AG20443 (cell line): ENCODE measurements at regions not wholly inside any gene's neighbourhood (a gene's known extent, or its start where the extent isn't known, plus 50 kb on each side); places are given as distances from the start of the nearest gene placed in this dataset.

Experiments used
- DNase-seq: peaks from one replicate; pipeline ENCODE4 v3.0.0; 2012; ENCODE audit warnings: low spot score, mixed read lengths

DNA sequence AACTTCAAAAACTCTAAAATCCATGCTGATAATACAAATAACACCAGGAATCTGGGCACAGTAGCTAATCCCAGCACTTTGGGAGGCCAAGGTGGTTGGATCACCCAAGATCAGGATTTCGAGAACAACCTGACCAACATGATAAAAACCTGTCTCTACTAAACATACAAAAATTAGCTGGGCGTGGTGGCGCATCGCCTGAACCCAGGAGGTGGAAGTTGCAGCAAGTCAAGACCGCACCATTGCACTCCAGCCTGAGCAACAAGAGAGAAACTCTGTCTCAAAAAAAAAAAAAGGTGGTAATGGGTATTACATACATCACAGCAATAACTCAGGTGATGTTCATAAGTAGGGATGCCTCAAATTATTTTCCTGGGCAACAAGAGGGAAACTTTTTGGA lies 315.0 kb upstream of the MEOX2 start:
- no peak for DNase-seq

DNA sequence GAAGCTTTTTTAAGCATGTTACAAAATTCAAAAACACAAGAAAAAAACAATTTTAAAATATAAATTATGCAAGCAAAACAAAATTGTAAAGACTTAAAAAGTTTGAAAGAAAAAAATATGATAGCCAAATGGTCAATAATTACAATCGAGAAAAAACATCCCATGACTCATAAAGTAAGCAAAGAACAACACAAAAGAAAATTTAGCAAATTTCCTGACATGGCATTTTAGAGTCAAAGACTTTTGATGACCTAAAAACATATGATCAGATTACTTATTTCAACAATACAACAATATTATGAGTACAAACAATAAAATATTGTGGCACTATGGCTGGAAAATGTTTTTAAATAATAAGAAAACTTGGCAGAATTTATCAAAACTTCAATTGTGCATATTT lies 312.1 kb upstream of the MEOX2 start:
- no peak for DNase-seq

DNA sequence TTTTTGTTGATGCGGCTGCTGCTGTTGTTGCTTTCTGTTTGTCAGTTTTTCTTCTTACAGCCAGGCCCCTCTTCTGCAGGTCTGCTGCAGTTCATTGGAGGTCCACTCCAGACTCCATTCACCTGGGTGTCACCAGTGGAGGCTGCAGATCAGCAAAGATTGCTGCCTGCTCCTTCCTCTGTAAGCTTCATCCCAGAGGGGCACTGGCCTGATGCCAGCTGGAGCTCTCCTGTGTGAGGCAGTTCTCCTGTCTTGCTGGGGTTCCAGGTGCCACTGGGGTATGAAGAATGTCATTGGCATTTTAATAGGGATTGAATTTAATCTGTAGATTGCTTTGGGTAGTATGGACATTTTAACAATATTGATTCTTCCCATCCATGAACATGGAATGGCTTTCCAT lies 308.5 kb upstream of the MEOX2 start:
- no peak for DNase-seq

DNA sequence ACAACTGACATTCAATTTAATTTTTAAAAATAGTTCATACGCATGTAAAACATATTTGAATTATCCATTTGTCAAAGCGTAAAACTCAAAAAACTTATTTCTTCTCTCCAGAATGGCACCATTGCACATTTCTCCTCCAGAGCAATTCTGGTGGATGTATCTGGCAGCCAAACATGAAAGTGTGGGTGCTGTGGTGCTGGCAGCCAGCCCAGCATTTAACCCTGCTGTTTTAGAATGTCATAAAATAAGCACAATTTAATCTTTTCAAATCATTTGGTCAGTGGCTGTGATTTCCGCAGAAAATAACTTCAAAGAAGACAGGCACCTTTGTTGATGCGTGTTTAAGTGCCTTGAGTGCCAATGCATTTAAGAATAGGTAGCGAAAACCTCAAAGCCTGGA lies 302.7 kb upstream of the MEOX2 start:
- no peak for DNase-seq

DNA sequence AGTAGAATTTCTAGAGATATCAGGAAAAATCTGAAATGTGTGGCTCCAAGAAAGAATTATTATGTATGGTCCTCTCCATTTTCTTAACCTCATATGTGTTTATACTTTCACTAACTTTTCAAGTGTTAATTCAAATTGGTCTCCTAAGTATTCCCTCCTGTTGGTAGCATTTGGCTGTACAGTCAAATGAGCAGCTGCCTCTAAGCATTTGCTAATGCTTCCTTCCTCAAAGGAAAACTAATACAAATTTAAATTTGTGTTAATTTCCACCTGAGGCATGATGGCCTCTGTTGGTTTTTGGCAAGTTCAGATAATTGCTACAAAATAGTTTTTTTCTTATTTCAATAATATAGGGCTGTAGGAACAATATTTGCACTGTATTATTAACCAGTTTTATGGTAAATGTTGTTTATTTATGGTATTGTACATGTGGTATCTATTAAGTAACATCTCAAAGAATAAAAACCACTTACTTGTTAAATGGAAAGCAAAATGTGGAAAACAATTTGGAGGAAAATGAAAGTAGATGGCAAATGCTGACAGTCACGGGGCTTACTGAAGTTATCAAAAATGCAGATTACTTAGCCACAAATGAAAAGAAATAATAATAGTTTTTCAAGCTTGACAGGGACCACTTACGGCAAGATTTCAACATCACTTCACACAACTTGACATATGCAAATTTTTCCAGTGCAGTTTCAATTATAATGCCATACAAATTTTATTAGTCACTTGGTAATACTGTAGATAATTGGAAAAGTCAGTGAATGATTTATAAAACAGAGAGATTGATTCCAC lies 299.3 kb upstream of the MEOX2 start:
- no peak for DNase-seq

DNA sequence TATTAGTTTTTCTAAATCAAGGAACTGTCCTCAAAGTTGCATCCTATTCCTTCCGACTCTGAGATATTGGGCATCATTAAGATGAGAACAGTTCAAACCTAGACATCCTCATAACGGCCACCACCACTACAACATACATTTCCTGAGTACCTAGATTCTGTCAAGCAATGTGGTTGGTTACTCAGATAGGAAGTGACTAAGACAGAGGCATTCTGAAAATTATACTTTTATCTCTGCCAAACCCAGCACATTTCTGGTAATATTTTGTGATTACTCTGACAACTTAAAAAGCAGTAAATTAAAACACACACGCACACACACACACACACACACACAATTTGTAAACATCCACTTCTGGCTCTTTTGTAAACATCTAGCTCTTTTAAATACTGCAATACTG lies 291.2 kb upstream of the MEOX2 start:
- DNase-seq, result no peak

DNA sequence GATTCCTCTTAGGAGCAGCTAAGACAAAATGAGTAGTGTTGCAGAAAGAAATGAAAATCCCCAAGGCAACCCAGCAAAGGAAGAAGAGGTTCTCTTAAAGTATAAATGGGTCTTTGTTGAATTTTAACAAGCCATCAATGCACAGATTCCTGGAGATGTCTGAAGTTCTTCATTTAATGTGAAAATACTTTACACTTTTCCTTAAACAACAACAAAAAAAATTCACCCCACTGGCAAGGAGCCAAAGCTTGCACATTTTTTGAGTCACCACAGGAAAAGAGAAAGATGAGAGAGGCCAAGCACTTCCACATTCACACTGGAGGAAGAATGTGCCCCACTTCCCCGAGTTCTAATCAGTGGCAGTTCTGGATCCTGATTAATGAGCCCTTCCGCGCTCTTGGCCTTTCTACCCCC lies 286.4 kb upstream of the MEOX2 start:
- DNase-seq, result peak; percentile 15

DNA sequence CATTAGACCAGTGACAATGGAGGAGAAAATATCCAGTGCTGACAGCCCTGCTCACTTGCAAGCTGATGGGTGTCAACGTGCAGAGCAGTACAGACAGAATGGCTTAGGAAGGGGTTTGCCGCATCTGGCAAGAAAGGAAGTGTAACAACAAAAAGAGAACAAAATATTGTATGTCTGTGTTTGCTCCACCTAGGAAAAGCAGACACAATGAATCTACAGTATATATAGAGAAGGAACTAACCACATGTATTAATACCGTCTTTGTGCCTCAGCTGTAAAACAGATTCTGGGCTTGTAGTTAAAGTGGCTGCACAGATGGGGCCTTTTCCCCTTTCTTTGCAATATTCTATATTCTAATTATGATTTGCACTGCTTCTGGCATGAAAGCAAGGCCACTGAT lies 281.1 kb upstream of the MEOX2 start:
- DNase-seq, result no peak

DNA sequence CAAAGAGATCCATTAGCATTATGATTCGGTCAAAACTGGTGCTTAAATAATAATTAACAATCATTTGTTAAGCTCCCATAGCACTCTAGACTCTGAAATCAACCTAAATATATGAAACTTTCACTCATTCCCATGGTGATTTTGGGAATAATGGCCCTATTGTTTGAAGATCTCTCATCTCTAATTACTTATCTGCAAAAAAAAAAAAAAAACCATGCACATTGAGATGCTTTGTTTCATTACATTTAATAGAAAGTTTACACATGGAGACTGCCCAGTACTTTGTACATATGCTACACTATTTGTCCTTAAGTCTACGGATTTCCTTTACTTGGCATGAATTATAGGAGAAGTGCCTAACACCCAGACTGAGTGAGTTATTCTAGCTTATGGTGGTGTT lies 280.6 kb upstream of the MEOX2 start:
- no peak for DNase-seq

DNA sequence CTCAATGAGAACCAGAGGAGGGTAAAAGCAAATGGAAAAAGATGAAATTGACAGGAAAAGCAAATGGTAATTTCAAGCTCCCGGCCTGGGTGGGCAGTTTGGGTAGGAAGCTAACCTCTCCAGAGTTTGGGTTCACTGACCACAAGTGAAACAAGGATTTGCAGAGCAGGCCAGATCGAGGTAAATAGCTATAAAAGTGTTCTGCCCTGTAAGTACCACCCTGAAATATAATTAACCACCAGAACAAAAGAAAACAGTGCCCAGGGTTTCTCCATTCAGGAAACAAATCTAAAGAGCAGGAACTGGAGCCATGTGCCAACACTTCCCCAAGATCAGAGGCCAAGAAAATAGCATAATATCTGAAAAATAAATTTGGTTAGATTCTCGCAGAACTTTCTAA lies 276.7 kb upstream of the MEOX2 start:
- DNase-seq, result no peak

DNA sequence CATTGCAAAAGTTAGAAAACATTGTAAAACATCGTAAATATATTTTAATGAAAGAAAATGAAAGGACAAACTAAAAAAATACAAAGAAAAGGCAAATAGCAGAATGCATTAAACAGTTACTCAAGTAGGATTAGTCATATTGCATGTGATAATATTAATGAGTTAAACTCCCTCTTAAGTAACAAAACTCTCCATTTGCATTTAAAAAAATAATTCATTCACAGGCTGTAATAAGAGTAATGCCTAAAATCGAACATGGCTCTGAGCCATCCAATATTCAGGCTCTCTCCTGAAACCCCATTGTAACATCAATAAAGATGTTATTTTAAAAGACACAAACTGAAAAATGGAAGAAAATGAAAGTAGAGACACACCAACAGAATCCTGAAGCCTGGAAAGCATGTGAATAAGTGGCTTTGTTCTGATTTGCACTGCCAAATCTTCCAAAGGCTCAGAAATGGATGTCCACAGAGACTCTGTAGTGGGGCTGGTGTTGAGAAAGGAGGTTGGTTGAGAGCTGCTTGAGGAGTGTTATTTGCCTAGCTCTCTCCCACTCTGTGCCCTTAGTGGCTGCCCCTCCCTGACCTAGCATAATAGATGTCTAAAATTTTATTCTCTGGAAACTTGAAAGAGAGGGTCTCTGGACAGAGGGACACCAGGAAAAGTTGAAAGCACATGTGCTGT lies 268.3 kb upstream of the MEOX2 start:
- DNase-seq, result no peak

DNA sequence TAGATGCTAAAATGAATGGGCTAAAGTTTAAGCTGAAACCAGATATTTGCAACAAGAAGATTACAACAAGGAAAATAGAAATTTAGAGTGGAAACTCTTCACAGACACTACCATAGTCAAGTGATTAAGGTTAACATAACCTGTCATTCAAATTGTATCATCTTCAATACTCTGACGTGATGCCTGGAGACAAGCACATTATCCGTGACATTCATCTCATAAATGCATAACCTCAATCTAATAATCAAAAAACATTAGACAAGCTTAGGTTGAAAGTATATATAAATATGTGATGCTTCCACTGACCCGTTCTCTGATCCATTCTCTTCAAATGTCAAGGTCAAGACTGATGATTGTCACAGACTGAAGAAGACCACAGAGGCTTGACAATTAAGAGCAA lies 263.8 kb upstream of the MEOX2 start:
- no peak for DNase-seq

DNA sequence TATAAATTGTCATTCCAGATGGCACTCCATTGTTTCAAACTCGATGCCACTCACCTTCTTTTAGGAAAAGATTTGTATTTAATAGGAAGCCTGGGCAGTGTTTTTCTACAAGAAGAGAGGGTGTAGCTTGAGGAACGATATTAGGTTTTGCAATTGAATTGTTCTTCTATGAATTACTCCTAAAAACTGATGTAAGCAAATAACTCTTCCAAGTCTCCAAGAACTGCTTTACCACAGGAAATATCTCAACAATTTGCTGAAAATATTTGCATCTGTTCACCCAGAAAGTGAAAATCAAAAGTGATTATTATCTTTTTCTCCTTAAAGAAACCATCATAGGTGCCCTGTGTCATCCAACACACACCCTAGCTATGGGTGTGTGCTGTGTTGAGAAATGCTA lies 261.3 kb upstream of the MEOX2 start:
- peak; percentile 48 for DNase-seq

DNA sequence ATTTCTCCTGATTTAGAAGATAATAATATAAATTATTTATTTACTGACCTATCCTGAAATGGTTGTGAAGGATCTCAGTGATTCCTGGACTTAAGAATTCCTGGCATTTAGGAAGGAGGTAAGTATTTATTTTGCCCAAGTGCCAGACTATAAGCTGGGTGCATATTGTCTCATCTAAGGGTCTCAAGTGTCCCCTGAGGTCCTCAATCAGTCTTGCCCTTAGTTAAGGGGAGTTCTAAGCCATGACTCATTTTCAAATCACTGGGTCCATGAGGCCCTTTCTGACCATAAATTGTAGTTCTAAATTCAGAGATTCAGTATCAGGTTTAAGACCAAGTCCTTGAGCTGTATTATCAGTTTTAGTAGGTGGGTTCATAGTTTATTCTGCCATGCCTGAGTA lies 251.6 kb upstream of the MEOX2 start:
- no peak for DNase-seq

DNA sequence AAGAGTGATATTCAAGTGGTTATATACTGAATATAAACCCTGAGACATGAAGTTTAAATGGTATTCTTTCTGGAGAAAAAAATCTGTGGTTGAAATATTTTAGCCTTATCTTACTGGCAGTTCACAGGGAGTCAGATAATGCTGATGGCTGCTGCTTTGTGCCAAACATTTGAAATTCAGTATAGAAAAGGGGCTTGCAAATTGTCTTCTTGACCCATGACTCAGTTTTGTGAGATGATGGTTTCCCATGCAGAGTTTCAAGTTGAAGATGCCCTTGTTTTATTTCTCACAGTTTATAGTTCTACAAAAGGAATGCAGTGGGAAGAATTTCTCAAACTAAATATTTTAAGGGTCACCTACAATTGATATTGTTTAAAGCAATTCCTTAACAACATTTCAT lies 251.1 kb upstream of the MEOX2 start:
- DNase-seq, result no peak

DNA sequence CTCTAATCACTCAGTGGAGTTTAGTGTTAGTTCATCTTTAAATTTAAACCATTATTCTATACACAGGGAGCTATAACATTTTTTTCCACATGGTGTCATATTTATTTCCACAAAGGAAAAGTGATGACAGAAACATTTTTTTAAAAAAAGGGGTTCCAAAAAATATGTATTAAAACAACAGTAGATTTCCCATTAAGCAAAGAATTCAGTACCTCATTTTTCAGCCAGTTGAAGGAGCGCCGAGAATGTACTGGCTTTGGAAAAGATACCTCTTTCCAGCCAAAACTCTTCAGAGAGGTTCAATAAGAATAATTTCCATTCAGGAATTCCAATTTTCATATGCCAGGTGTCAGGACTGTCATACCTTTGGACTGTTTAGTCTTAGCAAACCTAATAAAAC lies 250.5 kb upstream of the MEOX2 start:
- no peak for DNase-seq

DNA sequence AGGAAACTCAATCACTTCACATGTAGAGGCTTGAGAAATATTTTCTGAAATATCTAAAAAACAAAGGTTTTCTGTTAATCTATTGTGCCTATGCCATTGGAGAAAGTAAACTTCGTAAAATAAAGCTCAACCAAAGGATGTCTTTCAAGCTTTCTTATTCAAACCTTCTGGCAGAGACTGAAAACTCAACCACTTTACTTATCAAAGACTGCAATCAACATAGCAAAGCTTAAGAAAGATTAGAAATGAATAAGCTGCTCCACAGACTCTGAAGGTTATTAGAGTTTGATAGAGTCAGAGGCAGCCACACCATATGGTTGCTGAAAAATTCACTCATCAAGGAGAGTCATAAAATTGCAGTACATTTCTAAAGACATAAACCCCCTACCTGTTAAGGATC lies 245.8 kb upstream of the MEOX2 start:
- no peak for DNase-seq

DNA sequence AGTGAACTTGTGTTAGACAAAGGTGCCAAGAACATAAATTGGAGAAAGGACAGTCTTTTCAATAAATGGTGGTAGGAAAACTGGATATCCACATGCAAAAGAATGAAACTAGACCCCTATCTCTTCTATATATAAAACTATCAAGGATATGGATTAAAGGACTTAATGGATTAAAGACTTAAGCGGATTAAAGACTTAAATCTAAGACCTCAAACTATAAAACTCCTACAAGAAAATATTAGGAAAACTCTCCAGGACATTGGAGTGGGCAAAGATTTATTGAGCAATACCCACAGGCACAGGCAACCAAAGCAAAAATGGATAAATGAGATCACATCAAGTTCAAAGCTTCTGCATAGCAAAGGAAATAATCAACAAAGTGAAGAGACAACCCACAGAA lies 242.9 kb upstream of the MEOX2 start:
- DNase-seq, result no peak

DNA sequence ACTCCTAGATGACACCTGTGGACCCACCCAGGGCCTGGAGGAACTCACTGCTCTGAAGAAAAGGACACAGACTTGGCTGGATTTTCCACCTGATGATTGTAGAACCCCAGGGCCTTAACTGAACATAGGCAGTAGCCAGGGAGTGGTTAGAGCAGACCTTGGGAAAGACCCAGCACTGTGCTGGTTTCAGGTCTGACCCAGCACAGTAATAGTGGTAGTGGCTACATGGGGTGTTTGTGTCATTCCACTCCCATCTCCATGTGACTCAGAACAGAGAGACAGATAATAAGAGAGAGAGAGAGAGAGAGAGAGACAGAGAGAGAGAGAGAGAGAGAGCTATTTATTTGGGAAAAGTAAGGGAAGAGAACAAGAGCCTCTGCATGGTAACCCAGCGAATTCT lies 239.1 kb upstream of the MEOX2 start:
- no peak for DNase-seq

DNA sequence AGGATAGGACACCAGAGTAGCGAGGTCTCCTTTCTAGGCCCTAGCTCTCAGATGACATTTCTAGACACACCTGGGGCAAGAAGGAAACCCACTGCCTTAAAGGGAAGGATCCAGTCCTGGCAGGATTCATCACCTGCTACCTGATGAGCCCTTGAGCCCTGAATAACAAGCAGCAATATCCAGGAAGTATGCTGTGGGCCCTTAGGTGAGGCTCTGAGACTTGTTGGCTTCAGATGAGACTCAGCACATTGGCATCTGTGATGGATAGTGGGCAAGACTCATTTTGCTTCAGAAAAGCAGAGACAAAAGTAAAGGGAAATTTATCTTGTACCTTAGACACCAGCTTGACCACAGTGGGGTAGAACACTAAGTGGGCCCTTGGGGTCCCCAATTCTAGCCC lies 238.4 kb upstream of the MEOX2 start:
- no peak for DNase-seq

DNA sequence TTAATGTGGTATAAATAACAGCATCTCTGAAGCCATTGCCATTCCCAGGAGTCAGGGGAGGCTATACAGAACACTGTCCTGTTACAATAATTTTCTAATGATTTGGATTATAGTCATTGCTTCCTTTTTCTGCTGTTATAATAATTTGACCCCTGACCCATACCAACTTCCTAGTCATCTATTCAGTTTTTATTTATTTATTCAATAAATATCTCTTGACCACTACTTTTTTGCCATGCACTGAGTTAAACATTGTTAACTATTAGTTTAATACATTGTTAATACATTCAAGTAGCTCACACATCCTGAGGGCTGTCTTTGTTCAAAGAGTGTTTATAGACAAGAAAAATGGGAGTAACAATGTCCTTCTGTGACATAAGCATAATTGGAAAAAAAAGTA lies 235.5 kb upstream of the MEOX2 start:
- no peak for DNase-seq

DNA sequence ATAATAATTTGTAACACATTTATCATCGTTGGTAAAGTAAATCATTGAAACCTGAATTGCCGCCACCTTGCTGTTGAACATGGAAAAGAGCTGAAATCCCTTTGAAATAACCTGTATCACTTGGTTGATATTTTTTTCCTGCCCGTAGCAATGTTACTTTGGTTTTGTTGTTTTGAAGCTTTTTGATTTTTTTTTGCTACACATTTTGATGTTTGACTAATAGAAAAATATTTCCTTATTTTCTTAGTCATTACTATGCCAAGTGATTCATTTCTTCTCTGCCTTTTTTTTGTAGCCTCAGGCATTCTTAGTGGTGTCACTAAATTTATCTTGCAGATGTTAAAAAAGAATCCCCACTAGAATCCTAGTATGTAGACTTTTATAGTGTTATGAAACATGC lies 235.1 kb upstream of the MEOX2 start:
- peak; percentile 60 for DNase-seq

DNA sequence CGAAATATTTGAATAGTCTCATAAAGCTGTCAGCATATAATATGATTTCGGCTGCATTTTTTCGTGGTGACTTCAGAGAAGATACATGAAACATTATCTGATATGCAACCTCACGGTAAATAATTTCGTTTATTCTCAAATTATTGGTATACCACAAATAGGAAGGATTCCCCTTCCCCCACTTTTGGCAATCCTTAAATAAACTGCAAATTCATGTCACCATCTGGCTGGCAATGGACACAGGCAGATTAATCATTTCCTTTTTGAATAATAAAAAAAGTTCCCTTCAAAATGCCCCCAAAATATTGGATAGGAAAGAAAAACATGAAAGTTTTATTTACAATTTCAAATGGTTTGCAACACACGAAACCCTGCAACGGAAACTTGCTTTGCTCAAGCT lies 234.5 kb upstream of the MEOX2 start:
- DNase-seq, result no peak
